Mammary epithelial cell (primary cell): ENCODE measurements at regions not wholly inside any gene's neighbourhood (a gene's known extent, or its start where the extent isn't known, plus 50 kb on each side); places are given as distances from the start of the nearest gene placed in this dataset.

Experiments used
- EZH2 ChIP-seq: IDR thresholded peaks from 2 replicates; pipeline ENCODE4 v1.6.1; 2012; ENCODE audit warnings: low read length, inconsistent platforms, borderline replicate concordance
- TF ChIP-seq, protein P1 (sequence below), 2 donors: IDR thresholded peaks in 1 of 2; conservative IDR thresholded peaks in 1 of 2; 2 replicates each; pipeline ENCODE4 v1.5.1; 2011 to 2012; ENCODE audit warnings: inconsistent platforms in 2 of 2, low read length in 2 of 2, mild to moderate bottlenecking in 2 of 2, control low read depth in 1 of 2, low read depth in 1 of 2; ENCODE audit not compliant: insufficient read depth in 1 of 2; ENCODE audit errors: extremely low read depth in 1 of 2

DNA sequence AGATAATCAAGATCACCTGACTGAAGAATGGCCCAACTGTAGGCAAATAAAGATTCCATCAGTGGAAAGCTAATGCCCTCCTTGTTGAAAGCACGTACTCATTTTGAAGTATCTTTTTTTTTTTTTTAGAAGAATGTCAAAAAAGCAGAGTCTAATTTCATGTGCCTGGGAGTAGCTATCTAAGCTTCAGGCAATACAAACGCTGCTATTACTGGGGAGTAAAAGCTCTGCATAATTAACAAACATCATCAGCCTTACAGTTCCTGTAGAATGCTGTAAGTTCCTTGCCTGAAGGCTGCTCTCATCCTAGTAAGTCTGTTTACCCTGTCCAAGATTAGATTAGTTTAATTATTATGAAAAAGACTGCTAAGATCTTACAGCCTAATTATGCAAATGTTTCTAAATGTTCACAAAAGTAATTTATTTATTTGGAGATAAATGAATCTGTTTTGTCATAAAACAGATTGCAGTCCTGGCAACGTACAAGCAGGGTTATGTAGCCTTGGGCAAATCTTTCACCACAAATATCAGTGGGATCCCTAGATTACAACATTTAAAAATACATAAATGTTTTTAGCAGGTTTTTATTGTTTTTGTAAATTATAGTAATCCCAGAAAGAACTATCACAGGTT lies 451.3 kb upstream of the AGTR1 start:
- TF ChIP-seq, protein P1, sequence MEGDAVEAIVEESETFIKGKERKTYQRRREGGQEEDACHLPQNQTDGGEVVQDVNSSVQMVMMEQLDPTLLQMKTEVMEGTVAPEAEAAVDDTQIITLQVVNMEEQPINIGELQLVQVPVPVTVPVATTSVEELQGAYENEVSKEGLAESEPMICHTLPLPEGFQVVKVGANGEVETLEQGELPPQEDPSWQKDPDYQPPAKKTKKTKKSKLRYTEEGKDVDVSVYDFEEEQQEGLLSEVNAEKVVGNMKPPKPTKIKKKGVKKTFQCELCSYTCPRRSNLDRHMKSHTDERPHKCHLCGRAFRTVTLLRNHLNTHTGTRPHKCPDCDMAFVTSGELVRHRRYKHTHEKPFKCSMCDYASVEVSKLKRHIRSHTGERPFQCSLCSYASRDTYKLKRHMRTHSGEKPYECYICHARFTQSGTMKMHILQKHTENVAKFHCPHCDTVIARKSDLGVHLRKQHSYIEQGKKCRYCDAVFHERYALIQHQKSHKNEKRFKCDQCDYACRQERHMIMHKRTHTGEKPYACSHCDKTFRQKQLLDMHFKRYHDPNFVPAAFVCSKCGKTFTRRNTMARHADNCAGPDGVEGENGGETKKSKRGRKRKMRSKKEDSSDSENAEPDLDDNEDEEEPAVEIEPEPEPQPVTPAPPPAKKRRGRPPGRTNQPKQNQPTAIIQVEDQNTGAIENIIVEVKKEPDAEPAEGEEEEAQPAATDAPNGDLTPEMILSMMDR (conservative IDR thresholded peaks at IDR 0.05 in 1 of 2, IDR thresholded peaks at IDR 0.05 in 1 of 2; ENCODE audit: extremely low read depth in 1 of 2, insufficient read depth in 1 of 2, low read depth in 1 of 2, low read length in 2 of 2), result no peak
- TF ChIP-seq EZH2, result no peak
